ENCODE measurements at regions not wholly inside any gene's neighbourhood (a gene's known extent, or its start where the extent isn't known, plus 50 kb on each side); places are given as distances from the start of the nearest gene placed in this dataset.
"Not testable (repeated sequence)": the region's sequence is repeated elsewhere in the genome, so short reads cannot be mapped to it uniquely, and the experiment has no call there.

GRCh38 chr2:136696438-136696837 lies 68.9 kb upstream of the THSD7B start:
- Mint-ChIP-seq H3K27ac (ENCODE audit: unreplicated experiment) (no peak overlapping the region), H3K27me3 (ENCODE audit: unreplicated experiment) (no peaks in the 10 kb centered on the region), H3K9me3 (ENCODE audit: unreplicated experiment) (no peaks in the 10 kb centered on the region), H3K36me3 (ENCODE audit: unreplicated experiment) (no peaks in the 10 kb centered on the region), H3K4me3 (ENCODE audit: unreplicated experiment) (no peak overlapping the region), H3K4me1 (ENCODE audit: low read depth, unreplicated experiment) (peaks cover 4% of the 10 kb centered on the region)
- TF ChIP-seq CTCF (IDR thresholded peaks at IDR 0.05; ENCODE audit: partially characterized antibody, unreplicated experiment), result no peak
- DNase-seq, result no peak

- H3K27ac Mint-ChIP-seq (ENCODE audit: unreplicated experiment), result no peak overlapping the region
- DNase-seq, result no peak
- H3K36me3 Mint-ChIP-seq (ENCODE audit: unreplicated experiment), result no peaks in the 10 kb centered on the region
- H3K27me3 Mint-ChIP-seq (ENCODE audit: unreplicated experiment), result no peaks in the 10 kb centered on the region
- TF ChIP-seq CTCF (IDR thresholded peaks at IDR 0.05; ENCODE audit: partially characterized antibody, unreplicated experiment), result no peak
- H3K4me3 Mint-ChIP-seq (ENCODE audit: unreplicated experiment), result no peak overlapping the region
- peaks cover 4% of the 10 kb centered on the region for H3K4me1 Mint-ChIP-seq (ENCODE audit: low read depth, unreplicated experiment)
- H3K9me3 Mint-ChIP-seq (ENCODE audit: unreplicated experiment), result no peaks in the 10 kb centered on the region
These were observed 71.4 kb upstream of the THSD7B start for GRCh38 chr2:136693966-136694365.

GRCh38 chr2:136680079-136680478 lies 85.3 kb upstream of the THSD7B start:
- not testable (repeated sequence) for H3K4me3 Mint-ChIP-seq (ENCODE audit: unreplicated experiment); H3K36me3 Mint-ChIP-seq (ENCODE audit: unreplicated experiment); H3K27ac Mint-ChIP-seq (ENCODE audit: unreplicated experiment); DNase-seq; H3K27me3 Mint-ChIP-seq (ENCODE audit: unreplicated experiment); H3K9me3 Mint-ChIP-seq (ENCODE audit: unreplicated experiment)
- H3K4me1 Mint-ChIP-seq (ENCODE audit: low read depth, unreplicated experiment), result peaks cover 10% of the 10 kb centered on the region

- Mint-ChIP-seq H3K9me3 (ENCODE audit: unreplicated experiment) (peaks cover 3% of the 10 kb centered on the region), H3K27me3 (ENCODE audit: unreplicated experiment) (peaks cover 2% of the 10 kb centered on the region), H3K36me3 (ENCODE audit: unreplicated experiment) (no peaks in the 10 kb centered on the region), H3K4me3 (ENCODE audit: unreplicated experiment) (no peak overlapping the region), H3K4me1 (ENCODE audit: low read depth, unreplicated experiment) (no peaks in the 10 kb centered on the region), H3K27ac (ENCODE audit: unreplicated experiment) (no peak overlapping the region)
- no peak for DNase-seq
- no peak for TF ChIP-seq CTCF (IDR thresholded peaks at IDR 0.05; ENCODE audit: partially characterized antibody, unreplicated experiment)
These were observed 99.6 kb upstream of the THSD7B start for GRCh38 chr2:136665736-136666135.

- Mint-ChIP-seq H3K4me3 (ENCODE audit: unreplicated experiment) (no peak overlapping the region), H3K36me3 (ENCODE audit: unreplicated experiment) (no peaks in the 10 kb centered on the region), H3K27me3 (ENCODE audit: unreplicated experiment) (peaks cover 2% of the 10 kb centered on the region), H3K27ac (ENCODE audit: unreplicated experiment) (no peak overlapping the region), H3K4me1 (ENCODE audit: low read depth, unreplicated experiment) (no peaks in the 10 kb centered on the region), H3K9me3 (ENCODE audit: unreplicated experiment) (peaks cover 3% of the 10 kb centered on the region)
- TF ChIP-seq CTCF (IDR thresholded peaks at IDR 0.05; ENCODE audit: partially characterized antibody, unreplicated experiment), result no peak
- no peak for DNase-seq
These were observed 100.5 kb upstream of the THSD7B start for GRCh38 chr2:136664713-136665405.
